ENCODE measurements at regions not wholly inside any gene's neighbourhood (a gene's known extent, or its start where the extent isn't known, plus 50 kb on each side); places are given as distances from the start of the nearest gene placed in this dataset.

DNA sequence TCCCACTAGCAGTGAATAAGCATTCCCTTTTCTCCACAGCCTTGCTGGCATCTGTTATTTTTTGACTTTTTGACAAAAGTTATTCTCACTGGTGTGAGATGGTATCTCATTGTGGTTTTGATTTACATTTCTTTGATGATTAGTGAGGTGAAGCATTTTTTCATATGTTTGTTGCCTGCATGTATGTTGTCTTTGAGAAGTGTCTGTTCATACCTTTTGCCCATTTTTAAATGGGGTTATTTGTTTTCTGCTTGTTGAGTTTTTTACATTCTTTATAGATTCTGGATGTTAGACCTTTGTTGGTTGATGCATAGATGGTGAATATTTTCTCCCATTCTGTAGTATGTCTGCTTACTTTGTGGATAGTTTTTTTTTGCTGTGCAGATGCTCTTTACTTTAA lies 171.7 kb downstream of the SREK1 start:
- no peaks in the 10 kb centered on the region for H3K9me3 ChIP-seq
- H3K4me1 ChIP-seq (ENCODE audit: control insufficient read depth in 1 of 2, low read depth in 2 of 2) = no peaks in the 10 kb centered on the region
- H3K36me3 ChIP-seq = no peaks in the 10 kb centered on the region
- no peak for ATAC-seq (ENCODE audit: insufficient number of reproducible peaks, low FRiP score, low read depth)
- no peak overlapping the region for H3K27ac ChIP-seq
- DNase-seq (ENCODE audit: low spot score) = no peak
- no peak overlapping the region for H3K4me3 ChIP-seq
- TF ChIP-seq CTCF (IDR thresholded peaks at IDR 0.05) = no peak
- H3K27me3 ChIP-seq (replicated peaks; ENCODE audit: insufficient read depth) = no peaks in the 10 kb centered on the region

- ATAC-seq (ENCODE audit: insufficient number of reproducible peaks, low FRiP score, low read depth) (no peak), DNase-seq (ENCODE audit: low spot score) (no peak)
- Histone ChIP-seq H3K27ac (no peak overlapping the region), H3K4me1 (ENCODE audit: control insufficient read depth in 1 of 2, low read depth in 2 of 2) (no peaks in the 10 kb centered on the region), H3K27me3 (replicated peaks; ENCODE audit: insufficient read depth) (no peaks in the 10 kb centered on the region), H3K36me3 (no peaks in the 10 kb centered on the region), H3K9me3 (no peaks in the 10 kb centered on the region), H3K4me3 (no peak overlapping the region)
- TF ChIP-seq CTCF (IDR thresholded peaks at IDR 0.05) = no peak
Observed at GRCh38 chr5:66322786-66323528, 178.9 kb downstream of the SREK1 start.

DNA sequence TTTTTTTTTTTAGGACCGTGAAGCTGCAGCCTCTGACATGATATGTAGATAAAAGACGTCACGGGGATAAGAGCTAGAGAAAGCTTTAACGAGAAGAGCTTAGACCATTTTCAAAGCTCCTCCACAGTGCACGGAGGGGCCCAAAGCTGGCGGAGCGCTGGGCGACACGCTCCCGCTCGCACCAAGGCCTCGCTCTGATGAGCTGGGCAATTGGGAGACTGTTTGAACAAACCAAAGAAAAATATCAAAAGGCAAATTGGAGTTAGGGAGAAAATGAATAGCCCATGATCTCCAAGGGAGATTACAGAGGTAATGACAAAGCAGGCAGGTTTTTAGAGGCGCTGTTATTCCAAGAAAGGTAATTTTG lies 179.4 kb downstream of the SREK1 start:
- Histone ChIP-seq H3K4me3 (no peak overlapping the region), H3K36me3 (no peaks in the 10 kb centered on the region), H3K27me3 (replicated peaks; ENCODE audit: insufficient read depth) (no peaks in the 10 kb centered on the region), H3K9me3 (no peaks in the 10 kb centered on the region), H3K4me1 (ENCODE audit: control insufficient read depth in 1 of 2, low read depth in 2 of 2) (no peaks in the 10 kb centered on the region), H3K27ac (no peak overlapping the region)
- DNase-seq (ENCODE audit: low spot score) (no peak), ATAC-seq (ENCODE audit: insufficient number of reproducible peaks, low FRiP score, low read depth) (no peak)
- no peak for TF ChIP-seq CTCF (IDR thresholded peaks at IDR 0.05)

DNA sequence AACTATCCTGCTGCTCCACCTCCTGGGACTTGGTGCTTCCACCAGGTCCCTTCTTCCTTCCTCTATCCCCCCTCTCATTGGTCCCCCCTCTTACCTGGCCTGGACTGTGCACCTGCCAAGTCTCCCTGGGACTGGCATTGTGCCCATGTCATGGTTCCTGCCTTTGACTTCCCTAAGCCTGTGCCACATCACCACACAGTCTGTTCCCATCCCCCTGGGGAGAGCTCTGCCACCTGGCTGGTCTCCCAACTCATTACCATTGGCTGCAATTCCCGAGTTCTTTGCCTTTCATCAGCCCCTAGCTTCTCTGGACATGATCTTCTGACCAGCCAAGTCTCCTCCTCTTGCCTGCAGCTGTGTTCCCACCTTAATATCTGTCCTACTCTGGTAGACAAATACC lies 180.3 kb downstream of the SREK1 start:
- DNase-seq (ENCODE audit: low spot score) = no peak
- no peaks in the 10 kb centered on the region for H3K4me1 ChIP-seq (ENCODE audit: control insufficient read depth in 1 of 2, low read depth in 2 of 2)
- no peak for ATAC-seq (ENCODE audit: insufficient number of reproducible peaks, low FRiP score, low read depth)

GRCh38 chr5:66326276-66326675 lies 182.2 kb downstream of the SREK1 start:
- DNase-seq (ENCODE audit: low spot score) (no peak), ATAC-seq (ENCODE audit: insufficient number of reproducible peaks, low FRiP score, low read depth) (no peak)
- H3K27me3 ChIP-seq (replicated peaks; ENCODE audit: insufficient read depth) = no peaks in the 10 kb centered on the region
- H3K4me3 ChIP-seq = no peak overlapping the region
- no peak overlapping the region for H3K27ac ChIP-seq
- TF ChIP-seq CTCF (IDR thresholded peaks at IDR 0.05) = no peak
- H3K36me3 ChIP-seq = no peaks in the 10 kb centered on the region
- H3K4me1 ChIP-seq (ENCODE audit: control insufficient read depth in 1 of 2, low read depth in 2 of 2) = no peaks in the 10 kb centered on the region
- no peaks in the 10 kb centered on the region for H3K9me3 ChIP-seq

More for the DNA sequence above, 180.3 kb downstream of the SREK1 start:
- Histone ChIP-seq H3K9me3 (no peaks in the 10 kb centered on the region), H3K4me3 (no peak overlapping the region), H3K27me3 (replicated peaks; ENCODE audit: insufficient read depth) (no peaks in the 10 kb centered on the region), H3K36me3 (no peaks in the 10 kb centered on the region), H3K27ac (no peak overlapping the region)
- no peak for TF ChIP-seq CTCF (IDR thresholded peaks at IDR 0.05)

Measured in thoracic aorta (tissue), 2 donors.